ENCODE measurements at regions not wholly inside any gene's neighbourhood (a gene's known extent, or its start where the extent isn't known, plus 50 kb on each side); places are given as distances from the start of the nearest gene placed in this dataset.

DNA sequence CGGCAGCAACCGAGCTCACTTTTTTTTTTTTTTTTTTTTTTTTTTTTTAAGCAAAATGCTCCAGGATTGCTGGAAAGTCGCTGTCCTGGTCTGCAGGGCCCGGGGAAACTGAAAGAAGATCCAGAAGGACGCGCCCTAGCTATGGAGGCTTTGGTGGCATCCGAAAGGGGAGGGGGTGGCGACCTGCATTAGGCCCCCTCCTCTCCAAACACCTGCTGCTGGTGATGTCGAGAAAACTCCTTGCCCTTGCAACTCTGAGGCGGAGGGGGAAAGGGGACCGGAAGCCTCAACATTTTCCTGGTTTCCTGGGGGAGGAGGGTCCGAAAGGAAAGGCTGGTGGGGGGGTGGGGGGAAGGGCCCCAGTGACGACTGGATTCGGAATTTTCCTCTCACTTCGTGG lies 421.1 kb downstream of the VRK1 start:
- Mint-ChIP-seq H3K27me3 (peaks cover 40% of the 10 kb centered on the region), H3K4me1 (peaks cover 4% of the 10 kb centered on the region), H3K4me3 (peak overlapping the region; percentile 32), H3K9me3 (peaks cover 2% of the 10 kb centered on the region), H3K27ac (no peak overlapping the region), H3K36me3 (ENCODE audit: low read depth) (no peaks in the 10 kb centered on the region)
- POLR2A ChIA-PET = no interaction called here
- DNase-seq (no peak), ATAC-seq (ENCODE audit: low read depth) (no peak)
- intact Hi-C loops (cut with micrococcal nuclease) = no loop called here
- TF ChIP-seq CTCF (IDR thresholded peaks at IDR 0.05) = no peak
- CTCF ChIA-PET = no interaction called here

DNA sequence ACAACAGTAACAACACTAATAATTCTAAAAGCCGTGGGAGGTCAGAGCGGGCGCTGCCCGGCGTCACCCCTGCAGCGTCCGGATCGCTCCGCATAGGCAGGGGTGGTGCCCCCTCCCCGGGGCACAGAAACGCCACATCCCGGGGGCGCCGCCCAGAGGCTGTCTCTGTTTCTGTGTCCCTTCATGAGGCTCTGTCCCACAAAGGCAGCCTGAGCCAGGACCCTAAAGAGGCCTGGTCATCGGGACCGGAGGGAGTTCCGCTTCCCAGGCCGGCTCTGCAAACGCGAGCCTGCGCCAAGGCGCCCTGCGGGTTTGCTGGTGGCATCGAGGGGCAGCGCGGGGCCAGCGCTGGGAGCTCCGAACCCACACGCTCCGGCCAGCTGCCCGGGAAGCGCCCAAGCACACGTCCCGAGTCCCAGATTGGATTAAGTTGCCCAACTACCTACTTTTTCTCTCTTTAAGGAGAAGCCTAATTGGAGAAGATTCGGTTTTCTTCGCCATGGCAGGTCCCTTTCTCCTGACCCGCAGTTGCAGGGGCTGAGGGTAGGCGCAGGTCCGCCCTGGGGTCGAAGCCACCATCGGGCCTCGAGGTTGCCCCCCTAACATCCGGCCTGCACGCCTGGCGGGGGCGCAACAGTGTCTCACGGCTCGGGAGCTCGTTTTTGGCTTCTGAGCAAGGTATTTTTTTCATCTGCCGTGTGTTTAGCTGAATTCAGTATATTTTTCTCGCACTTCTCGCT lies 421.7 kb downstream of the VRK1 start:
- TF ChIP-seq CTCF (IDR thresholded peaks at IDR 0.05) = no peak
- Mint-ChIP-seq H3K9me3 (peaks cover 2% of the 10 kb centered on the region), H3K27me3 (peaks cover 42% of the 10 kb centered on the region), H3K27ac (no peak overlapping the region), H3K36me3 (ENCODE audit: low read depth) (no peaks in the 10 kb centered on the region), H3K4me1 (peaks cover 4% of the 10 kb centered on the region), H3K4me3 (peak overlapping the region; percentile 32)
- intact Hi-C loops (cut with micrococcal nuclease) = no loop called here
- CTCF ChIA-PET = no interaction called here
- no peak for DNase-seq
- POLR2A ChIA-PET = no interaction called here
- no peak for ATAC-seq (ENCODE audit: low read depth)

DNA sequence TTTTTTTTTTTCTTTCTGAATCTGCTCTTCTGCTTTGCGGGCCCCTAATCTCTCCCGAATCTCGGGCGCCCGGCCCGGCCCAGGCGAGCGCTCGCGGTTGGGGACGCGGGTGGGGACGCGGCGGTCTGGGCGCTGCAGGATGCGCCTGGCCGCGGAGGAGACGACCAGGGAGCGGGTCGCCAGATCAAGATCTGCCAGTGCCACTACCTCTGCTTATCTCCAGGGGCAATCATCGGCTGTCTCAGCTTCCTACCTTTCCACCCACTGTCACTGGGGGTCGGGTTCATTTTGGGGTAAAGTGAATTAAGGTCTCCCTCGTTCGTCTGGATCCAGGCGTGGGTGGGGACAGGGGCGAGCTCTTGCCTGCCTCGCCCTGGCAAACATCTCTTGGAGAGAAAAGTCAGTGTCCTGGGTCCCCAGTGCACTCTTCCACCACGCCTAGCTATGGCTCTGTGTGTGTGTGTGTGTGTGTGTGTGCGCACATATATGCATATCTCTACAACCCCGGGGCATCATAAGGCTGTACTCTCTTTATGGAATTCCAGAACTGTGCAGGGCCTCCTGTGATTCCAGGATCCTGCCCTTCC lies 422.3 kb downstream of the VRK1 start:
- H3K27me3 Mint-ChIP-seq = peaks cover 42% of the 10 kb centered on the region

DNA sequence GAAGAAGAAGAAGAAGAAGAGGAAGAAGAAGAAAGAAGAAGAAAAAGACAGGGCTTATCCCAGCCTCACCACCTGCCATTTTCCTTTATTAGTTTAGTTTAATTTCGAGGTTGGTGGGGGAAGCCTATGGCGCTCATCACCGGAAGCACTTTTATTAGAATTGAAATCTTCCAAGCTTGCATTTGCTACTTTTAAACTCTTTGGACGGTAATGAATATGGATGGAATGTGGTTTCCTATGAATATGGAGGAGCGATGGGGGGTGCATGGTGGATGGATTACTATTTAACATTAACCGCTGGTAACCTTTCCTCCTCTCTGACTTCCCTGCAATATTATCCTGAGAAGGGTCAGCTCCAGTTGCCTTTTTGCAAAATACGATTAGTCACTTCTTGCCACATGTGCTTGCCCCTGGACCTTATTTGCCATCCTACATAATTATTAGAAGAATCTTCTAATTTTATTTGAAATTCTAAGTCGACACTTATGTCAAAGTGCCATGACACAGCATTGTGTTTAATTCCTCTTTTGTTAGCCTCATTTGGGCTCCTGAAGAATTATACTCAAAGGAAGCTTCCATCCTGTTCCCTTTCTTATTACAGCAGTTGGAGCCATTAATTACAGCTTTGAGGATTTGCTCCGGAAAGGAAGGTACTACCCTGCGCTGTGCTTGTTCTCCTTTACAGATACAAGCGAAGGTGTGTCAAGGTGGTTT lies 424.5 kb downstream of the VRK1 start:
- no peak for ATAC-seq (ENCODE audit: low read depth)
- CTCF ChIA-PET = no interaction called here
- H3K27me3 Mint-ChIP-seq = peaks cover 37% of the 10 kb centered on the region

More for the DNA sequence above, 422.3 kb downstream of the VRK1 start:
- no peak for ATAC-seq (ENCODE audit: low read depth)
- Mint-ChIP-seq H3K27ac (no peak overlapping the region), H3K4me1 (peaks cover 4% of the 10 kb centered on the region), H3K4me3 (no peak overlapping the region), H3K36me3 (ENCODE audit: low read depth) (no peaks in the 10 kb centered on the region), H3K9me3 (peaks cover 2% of the 10 kb centered on the region)
- no peak for TF ChIP-seq CTCF (IDR thresholded peaks at IDR 0.05)
- DNase-seq = no peak
- ChIA-PET CTCF (no interaction called here), POLR2A (no interaction called here)
- intact Hi-C loops (cut with micrococcal nuclease) = no loop called here

More for the DNA sequence above, 424.5 kb downstream of the VRK1 start:
- no peak overlapping the region for H3K27ac Mint-ChIP-seq
- DNase-seq = no peak
- intact Hi-C loops (cut with micrococcal nuclease) = no loop called here
- H3K36me3 Mint-ChIP-seq (ENCODE audit: low read depth) = no peaks in the 10 kb centered on the region
- H3K4me3 Mint-ChIP-seq = no peak overlapping the region
- peaks cover 4% of the 10 kb centered on the region for H3K4me1 Mint-ChIP-seq
- H3K9me3 Mint-ChIP-seq = peaks cover 2% of the 10 kb centered on the region
- POLR2A ChIA-PET = no interaction called here
- no peak for TF ChIP-seq CTCF (IDR thresholded peaks at IDR 0.05)

Measured in activated B cell treated with CpG ODN at 0.5 μM for 24 hours (primary cell).